ENCODE measurements at regions not wholly inside any gene's neighbourhood (a gene's known extent, or its start where the extent isn't known, plus 50 kb on each side); places are given as distances from the start of the nearest gene placed in this dataset.

GRCh38 chr3:73321286-73321999, 260.0 kb downstream of the EBLN2 start:
- no peak for TF ChIP-seq CTCF (IDR thresholded peaks at IDR 0.05; ENCODE audit: insufficient read depth, low read depth, low read length)
- TF ChIP-seq EZH2 (IDR thresholded peaks at IDR 0.05; ENCODE audit: insufficient read depth, low read length): no peak
